ENCODE measurements at regions not wholly inside any gene's neighbourhood (a gene's known extent, or its start where the extent isn't known, plus 50 kb on each side); places are given as distances from the start of the nearest gene placed in this dataset.

DNA sequence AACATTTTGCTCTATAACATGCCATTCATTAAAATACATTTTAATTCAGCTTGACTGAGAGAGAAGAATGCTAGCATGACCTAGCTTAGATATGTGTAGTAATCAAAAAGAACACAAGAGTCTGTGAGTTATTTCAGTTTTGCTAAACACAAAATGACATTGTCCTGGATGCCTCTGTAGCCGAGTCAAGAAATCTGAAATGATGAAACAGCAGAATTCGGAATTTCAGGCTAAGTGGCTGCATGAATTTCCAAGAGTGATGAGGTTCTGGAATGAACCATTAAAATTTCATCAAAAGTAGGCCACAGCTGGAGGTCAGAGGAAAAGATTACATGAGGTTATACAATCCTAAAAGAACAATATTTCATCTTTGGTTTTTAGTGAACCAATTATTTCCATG is 79.1 kb upstream of the CXADR start:
- no peak for DNase-seq (ENCODE audit: low read depth)
- in situ Hi-C loops (cut with HindIII; ENCODE audit: low pct_unique_long_range_greater_than_20kb, low sequenced_read_pairs) = no loop called here

DNA sequence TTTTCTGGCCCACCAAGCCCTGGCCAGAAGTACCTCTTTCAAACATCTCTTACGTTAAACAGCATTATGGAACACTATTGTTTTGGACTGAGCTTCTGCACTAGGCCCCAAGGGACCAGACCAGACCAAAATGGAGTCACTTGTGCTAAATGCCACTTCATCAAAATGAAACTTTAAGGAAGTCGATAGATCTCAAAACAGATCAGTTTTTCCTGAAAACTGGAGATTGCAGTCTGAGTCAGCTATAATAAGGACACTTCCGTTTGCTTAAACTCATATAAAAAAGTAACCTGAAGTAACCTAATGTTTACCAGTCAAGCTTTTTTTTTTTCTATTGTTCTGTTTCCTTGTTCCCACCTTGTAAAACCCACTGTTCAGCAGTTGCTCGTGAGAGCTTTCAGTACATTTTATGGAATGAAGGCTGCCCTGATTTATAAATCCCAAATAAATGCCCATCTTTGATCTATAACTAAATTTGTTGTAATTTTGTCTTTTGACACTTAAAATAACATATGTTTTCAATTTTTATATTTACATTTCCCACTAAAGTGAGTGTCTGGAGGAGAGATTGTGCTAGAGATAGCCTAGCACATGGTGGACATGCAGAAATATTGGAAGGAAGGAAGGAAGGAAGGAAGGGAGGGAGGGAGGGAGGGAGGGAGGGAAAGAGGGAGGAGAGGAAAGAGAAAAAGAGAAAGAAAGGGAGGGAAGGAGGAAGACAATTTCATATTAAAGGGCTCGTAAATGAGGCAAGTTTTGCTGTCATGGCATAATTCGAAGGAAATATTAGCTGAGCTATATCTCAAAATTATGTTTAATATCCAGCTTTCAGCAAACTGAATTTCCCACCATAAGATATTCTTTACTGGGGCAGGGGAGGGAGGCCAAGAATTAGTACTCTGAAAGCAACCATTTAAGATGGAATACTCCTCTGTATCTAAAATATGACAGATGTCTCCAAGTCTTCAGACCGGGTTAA is 77.0 kb upstream of the CXADR start:
- DNase-seq (ENCODE audit: low read depth) = no peak
- in situ Hi-C loops (cut with HindIII; ENCODE audit: low pct_unique_long_range_greater_than_20kb, low sequenced_read_pairs) = no loop called here

DNA sequence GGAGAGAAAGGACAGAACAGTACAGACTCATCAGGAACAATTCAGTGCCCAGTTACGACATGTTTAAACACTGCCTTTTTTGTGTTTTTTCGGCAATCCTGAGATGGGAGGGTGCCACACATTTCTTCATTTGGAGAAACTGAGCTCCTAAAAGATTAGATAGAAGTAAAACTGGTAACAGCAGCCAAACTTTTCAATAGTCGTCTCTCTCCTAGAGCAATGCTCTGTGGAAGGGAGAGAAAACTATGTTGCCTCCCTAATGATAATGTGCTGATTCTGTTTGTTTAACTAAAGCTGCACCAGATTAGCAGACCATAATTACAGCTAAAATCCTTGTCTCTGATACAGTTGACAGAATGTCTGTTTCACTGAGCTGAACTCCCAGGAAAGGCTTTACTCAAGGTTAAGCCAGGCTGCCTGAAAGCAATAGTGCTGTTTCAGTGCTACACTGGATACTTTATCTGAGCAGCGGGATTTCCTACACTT is 76.2 kb upstream of the CXADR start:
- no peak for DNase-seq (ENCODE audit: low read depth)
- in situ Hi-C loops (cut with HindIII; ENCODE audit: low pct_unique_long_range_greater_than_20kb, low sequenced_read_pairs) = no loop called here

DNA sequence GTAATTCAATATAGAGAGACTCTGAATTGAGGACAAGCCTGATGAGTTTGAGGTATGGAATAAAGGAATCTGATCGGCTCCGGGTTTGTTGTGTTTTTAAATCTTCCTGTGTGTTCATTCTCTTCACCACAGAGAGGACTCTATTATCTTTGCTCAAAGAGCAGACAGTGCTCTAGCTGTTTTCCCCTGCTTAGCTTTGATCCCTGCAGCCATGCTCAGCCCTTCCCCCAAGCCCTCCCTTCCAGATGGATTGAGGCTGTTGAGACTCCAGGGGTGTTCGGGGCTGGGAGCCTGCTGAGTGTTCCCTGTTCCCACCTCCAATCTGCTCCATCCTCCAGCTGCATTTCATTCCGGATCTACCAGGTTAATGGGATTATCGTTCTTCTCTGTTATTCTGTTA is 74.2 kb upstream of the CXADR start:
- in situ Hi-C loops (cut with HindIII; ENCODE audit: low pct_unique_long_range_greater_than_20kb, low sequenced_read_pairs) = no loop called here

DNA sequence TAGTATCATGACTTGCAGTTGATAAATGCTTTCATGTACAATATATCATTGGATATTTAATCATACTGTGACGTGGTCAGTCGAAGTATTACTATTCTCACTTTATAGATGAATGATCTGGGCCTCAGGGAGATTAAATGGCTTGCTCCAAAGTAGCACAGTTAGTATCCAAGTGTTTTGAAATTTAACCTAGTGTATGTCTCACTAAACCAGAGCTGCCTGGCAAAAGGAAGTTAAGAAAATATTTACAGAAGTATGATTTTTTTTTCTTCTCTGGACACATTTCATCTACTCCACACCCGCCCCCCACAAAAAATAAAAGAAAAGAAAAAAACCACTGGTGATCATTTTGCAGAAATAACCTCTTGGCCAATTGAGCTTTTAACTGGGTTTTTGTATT is 71.9 kb upstream of the CXADR start:
- in situ Hi-C loops (cut with HindIII; ENCODE audit: low pct_unique_long_range_greater_than_20kb, low sequenced_read_pairs) = no loop called here
- DNase-seq (ENCODE audit: low read depth) = no peak

More for the DNA sequence above, 74.2 kb upstream of the CXADR start:
- no peak for DNase-seq (ENCODE audit: low read depth)

DNA sequence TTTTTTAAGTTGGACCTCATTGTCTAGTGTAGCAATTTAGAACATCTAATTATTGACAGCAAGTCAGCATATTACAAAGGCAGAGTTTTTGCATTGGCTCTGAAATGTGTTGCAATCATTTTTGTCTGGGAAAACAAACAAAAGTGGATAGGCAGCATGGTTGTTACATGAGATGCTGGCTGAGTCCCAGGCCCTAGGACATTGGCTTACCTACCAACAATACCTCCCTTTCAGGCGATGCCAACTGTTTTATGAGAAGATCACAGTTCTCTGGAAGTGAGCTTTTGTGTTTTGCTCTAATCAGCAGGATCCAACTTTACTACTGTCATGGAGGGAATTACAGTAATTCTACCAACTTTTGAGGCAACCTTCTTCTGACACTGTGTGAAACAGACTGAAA is 71.5 kb upstream of the CXADR start:
- in situ Hi-C loops (cut with HindIII; ENCODE audit: low pct_unique_long_range_greater_than_20kb, low sequenced_read_pairs) = no loop called here
- no peak for DNase-seq (ENCODE audit: low read depth)

DNA sequence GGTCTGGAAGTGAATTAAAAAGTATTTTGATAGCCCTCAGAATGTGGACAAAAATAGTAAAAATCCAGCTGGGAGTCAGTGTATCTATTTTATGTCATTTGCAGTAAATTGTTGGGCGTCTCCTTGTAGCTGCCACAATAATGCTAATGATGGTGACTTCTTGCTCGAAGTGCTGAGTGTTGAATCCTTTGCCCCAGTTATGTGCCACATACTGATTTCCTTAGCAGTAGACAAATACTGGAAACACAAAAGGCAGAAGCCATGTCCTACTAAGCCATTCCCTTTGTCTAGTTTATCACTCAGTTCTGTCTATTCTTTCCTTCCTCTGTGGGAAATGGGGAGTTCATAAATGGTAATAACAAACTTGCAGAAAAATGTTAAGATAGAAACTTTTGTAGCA is 70.7 kb upstream of the CXADR start:
- in situ Hi-C loops (cut with HindIII; ENCODE audit: low pct_unique_long_range_greater_than_20kb, low sequenced_read_pairs) = no loop called here
- no peak for DNase-seq (ENCODE audit: low read depth)

DNA sequence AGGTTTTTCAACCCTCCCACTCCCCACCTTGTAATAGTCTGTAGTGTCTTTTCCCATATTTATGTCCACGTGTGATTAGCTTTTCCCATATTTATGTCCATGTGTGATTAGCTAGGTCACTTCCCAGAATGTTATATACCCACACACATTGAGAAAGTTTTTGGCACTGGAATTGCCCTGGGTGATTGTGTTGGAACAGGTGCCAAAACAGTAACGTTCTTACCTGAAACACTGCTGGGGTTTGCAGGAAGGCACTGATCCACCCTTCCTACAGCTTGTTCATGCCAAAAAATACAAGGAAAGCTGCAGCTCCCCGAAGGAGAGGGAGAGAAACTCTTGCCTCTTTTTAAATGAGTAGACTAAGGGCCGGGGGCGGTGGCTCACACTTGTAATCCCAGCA is 68.0 kb upstream of the CXADR start:
- no peak for DNase-seq (ENCODE audit: low read depth)
- in situ Hi-C loops (cut with HindIII; ENCODE audit: low pct_unique_long_range_greater_than_20kb, low sequenced_read_pairs) = no loop called here

DNA sequence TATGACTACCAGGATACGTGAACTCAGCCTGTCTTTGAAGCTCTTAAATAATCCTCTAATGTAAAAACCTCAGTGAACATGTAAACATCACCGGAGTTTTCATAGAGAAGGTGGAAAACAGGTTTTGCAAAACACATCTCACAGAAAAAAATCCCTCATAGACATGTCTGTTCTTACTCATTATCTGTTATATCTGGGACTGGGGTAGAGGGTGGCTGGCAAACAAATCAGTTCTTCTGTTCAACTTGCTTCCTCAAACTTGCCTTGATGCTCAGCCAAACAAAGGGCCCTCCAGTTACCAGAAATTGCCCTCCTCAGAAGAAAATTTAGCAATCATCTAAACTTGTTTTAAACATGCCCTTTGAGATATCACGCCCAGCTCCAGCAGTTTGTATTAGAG is 66.1 kb upstream of the CXADR start:
- in situ Hi-C loops (cut with HindIII; ENCODE audit: low pct_unique_long_range_greater_than_20kb, low sequenced_read_pairs) = no loop called here
- DNase-seq (ENCODE audit: low read depth) = no peak

DNA sequence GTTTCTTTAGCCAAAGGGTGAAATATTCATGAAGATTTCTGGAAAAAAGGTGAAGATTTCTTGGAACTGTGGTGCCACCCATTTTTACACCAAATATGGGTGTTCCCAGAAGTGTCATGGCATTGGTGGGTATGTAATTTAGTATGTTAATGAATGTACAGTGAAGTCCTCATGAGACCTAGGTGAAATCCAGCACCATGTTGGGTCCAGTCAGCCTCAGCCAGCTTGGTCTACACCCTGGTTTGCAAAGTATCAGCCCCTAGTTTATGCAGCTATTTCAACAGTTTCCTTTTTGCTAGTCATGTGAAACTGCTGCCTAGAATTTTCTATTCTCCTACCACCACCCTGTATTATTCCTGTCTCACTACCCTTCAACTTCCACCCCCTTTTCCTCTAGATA is 63.1 kb upstream of the CXADR start:
- DNase-seq (ENCODE audit: low read depth) = no peak
- in situ Hi-C loops (cut with HindIII; ENCODE audit: low pct_unique_long_range_greater_than_20kb, low sequenced_read_pairs) = no loop called here

DNA sequence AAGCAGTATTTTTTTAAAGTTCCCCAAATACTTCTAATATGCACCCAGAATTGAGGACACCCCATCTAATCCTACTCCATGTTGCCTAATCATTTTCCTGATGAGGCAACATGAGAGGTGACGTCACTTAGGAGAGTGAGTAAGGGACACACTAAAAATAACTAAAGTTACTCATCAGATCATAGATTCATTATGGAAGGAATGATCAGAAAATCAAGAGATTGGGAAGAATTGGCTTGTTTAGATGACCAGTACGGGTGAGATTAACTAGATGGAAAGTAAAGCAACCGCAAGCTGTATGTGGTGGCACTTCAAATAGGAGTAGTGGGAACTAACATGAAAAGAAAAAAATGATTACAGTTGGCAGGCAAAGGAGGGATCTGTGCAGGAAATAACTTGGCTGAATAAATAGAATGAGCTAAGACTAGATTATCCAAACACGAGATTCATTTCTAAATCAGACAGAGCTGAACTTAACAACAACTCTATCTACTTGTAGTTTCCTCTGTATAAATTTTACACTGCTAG is 61.4 kb upstream of the CXADR start:
- in situ Hi-C loops (cut with HindIII; ENCODE audit: low pct_unique_long_range_greater_than_20kb, low sequenced_read_pairs) = no loop called here
- DNase-seq (ENCODE audit: low read depth) = peak; percentile 28

DNA sequence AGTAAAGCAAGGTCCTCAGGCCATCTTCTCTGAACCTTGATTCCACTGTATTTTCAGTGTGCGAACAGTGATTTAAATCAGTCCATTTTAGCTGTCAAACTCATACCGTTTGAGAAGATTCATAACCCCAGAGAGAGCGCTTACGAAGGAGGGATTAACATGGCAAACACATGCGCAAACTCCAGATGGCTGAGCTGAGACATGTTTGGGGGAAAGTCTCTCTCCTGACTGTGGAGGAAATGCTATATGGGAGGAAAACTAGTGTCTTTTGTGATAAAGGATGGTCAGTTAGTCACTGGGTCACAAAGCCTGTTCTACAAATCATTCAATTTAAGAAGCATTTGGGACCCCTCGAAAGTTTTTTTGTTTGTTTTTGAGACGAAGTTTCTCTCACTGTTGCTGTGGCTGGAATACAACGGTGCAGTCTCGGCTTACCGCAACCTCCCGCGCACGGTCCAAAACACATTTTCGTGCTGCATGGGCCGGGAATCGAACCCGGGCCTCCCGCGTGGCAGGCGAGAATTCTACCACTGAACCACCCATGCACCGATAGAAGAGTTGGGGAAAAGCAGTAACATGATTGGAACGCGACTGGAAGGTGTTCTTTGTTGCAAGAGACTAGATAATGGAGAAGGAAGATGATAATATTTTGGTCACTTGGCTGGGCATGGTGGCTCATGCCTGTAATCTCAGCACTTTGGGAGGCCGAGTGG is 58.4 kb upstream of the CXADR start:
- DNase-seq (ENCODE audit: low read depth) = peak; percentile 97
- in situ Hi-C loops (cut with HindIII; ENCODE audit: low pct_unique_long_range_greater_than_20kb, low sequenced_read_pairs) = no loop called here

DNA sequence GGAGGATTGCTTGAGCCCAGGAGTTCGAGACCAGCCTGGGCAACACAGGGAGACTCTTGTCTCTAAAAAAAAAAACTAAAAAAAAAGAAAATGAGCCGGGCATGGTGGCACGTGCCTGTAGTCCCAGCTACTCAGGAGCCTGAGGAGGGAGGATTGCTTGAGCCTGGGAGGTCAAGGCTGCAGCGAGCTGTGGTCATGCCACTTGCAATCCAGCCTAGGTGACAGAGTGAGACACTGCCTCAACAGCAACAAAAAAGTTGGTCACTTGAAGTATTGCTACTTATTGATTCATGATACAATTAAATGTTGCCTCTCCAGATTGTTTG is 57.9 kb upstream of the CXADR start:
- in situ Hi-C loops (cut with HindIII; ENCODE audit: low pct_unique_long_range_greater_than_20kb, low sequenced_read_pairs) = no loop called here

DNA sequence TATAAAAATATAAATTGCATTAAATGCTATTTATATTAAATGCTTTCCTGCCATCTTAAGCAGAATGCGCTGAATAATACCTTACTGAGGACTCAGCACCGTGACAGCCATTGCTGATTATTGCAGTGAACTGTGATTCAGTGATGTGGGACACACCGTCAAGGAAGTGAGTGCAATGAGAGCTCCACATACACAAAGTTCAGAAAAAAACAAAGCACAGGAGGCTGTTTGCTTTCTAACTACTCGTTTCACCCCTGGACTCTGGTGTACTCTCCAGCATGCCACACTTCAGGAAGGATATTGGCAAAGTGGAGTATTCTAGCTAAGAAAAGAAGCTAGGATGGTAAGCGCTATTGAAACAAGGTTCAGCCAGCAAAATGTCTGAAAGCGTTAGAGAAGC is 57.4 kb upstream of the CXADR start:
- in situ Hi-C loops (cut with HindIII; ENCODE audit: low pct_unique_long_range_greater_than_20kb, low sequenced_read_pairs) = no loop called here
- peak; percentile 53 for DNase-seq (ENCODE audit: low read depth)

More for the DNA sequence above, 57.9 kb upstream of the CXADR start:
- DNase-seq (ENCODE audit: low read depth) = no peak

DNA sequence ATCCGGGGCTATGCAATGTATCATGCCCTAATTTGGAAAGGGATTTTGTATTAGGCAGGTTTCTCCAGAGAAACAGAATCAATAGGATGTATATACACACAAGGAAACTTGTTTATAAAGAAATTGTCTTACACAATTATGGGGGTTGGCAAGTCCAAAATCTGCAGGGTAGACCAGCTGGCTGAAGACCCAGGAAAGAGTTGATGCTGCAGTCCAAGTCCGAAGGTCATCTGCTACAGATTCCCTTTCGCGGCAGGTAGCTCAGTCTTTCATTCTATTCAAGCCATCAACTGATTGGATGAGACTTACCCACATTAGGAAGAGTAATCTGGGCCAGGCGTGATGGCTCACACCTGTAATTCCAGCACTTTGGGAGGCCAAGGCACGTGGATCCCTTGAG is 54.6 kb upstream of the CXADR start:
- in situ Hi-C loops (cut with HindIII; ENCODE audit: low pct_unique_long_range_greater_than_20kb, low sequenced_read_pairs) = no loop called here

DNA sequence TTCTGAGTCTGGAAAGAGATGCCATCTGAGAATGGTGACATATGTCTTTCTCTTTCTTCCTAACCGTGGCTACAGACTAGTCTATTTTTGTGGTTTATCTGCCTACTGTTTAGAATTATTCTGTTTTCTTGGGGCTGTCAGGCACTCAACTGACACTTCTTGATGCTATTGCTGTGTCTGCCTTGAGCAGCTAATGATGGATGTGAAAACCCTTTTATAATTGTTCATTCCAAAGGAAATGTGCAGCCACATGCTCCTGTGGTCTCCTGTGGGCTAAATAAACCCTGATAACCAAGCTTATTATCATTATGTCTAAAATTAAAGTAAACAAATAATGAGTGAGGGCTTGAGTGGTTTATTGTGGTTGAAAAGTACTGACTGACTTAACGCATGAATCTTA is 52.7 kb upstream of the CXADR start:
- no peak for DNase-seq (ENCODE audit: low read depth)
- in situ Hi-C loops (cut with HindIII; ENCODE audit: low pct_unique_long_range_greater_than_20kb, low sequenced_read_pairs) = no loop called here

More for the DNA sequence above, 54.6 kb upstream of the CXADR start:
- DNase-seq (ENCODE audit: low read depth) = no peak

DNA sequence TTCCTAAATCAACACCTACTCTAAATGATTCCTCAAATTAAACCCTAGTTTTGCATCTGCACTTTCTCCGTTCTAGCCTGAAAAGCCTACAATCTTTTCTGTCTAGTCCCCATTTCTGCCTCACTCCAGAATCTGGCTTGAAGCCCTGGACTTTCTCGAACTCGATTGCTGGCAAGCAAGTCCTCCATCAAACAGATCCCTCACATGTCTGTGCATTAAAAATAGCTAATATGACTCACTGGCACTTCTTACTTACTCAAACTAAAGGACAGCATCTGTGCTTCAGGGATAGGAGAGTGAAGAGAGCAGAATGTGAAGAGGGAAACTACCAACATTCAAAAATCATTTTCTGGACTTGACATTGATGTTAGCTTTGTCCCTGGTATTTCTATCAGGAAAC is 51.8 kb upstream of the CXADR start:
- in situ Hi-C loops (cut with HindIII; ENCODE audit: low pct_unique_long_range_greater_than_20kb, low sequenced_read_pairs) = no loop called here
- DNase-seq (ENCODE audit: low read depth) = peak; percentile 47

DNA sequence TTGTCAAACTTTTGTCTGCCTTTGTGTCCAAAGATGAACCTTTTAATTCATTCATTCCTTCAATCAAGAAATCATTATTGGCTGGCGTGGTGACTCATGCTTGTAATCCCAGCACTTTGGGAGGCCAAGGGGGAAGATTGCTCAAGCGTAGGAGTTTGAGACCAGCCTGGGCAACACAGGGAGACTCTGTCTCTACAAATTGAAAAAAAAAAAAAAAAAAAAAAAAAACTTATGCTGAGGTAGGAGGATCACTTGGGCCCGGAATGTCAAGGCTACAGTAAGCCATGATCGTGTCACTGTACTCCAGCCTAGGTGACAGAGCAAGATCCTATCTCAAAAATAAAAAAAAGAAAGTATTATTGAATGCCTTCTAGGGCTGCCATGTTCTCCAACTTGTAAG is 51.3 kb upstream of the CXADR start:
- in situ Hi-C loops (cut with HindIII; ENCODE audit: low pct_unique_long_range_greater_than_20kb, low sequenced_read_pairs) = no loop called here
- DNase-seq (ENCODE audit: low read depth) = peak; percentile 35

DNA sequence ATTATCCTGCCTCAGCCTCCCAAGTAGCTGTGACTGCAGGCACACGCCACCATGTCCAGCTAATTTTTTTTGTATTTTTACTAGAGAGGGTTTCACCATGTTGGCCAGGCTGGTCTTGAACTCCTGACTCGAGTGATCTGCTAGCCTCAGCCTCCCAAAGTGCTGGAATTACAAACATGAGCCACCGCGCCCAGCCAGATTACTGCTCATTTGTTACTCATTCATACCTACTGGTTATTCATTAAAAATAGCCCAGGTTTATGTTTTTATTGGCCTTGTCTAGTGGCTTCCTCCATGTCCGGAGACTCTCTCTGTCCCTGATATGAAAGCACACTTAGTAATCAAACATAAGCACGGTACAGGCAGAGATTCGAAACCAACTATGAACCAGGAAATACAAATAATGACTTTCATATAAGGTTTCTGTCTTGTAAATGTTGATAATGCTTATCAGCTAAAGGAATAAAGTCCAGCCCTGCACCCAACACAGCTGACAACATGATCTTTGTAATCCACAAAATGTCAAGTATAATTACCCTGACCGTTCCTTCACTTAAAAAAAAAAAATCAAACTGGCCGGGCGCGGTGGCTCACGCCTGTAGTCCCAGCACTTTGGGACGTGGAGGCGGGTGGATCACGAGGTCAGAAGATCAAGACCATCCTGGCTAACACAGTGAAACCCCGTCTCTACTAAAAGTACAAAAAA is 50.4 kb upstream of the CXADR start:
- in situ Hi-C loops (cut with HindIII; ENCODE audit: low pct_unique_long_range_greater_than_20kb, low sequenced_read_pairs) = no loop called here
- peak; percentile 92 for DNase-seq (ENCODE audit: low read depth)
